GM18505 (cell line): ENCODE measurements at regions not wholly inside any gene's neighbourhood (a gene's known extent, or its start where the extent isn't known, plus 50 kb on each side); places are given as distances from the start of the nearest gene placed in this dataset.
"Not testable (repeated sequence)": the region's sequence is repeated elsewhere in the genome, so short reads cannot be mapped to it uniquely, and the experiment has no call there.

Experiments
- ATAC-seq: cut with Tn5 transposase; IDR thresholded peaks from one replicate; pipeline ENCODE4 v1.9.1; 2021; ENCODE audit not compliant: unreplicated experiment
- POLR2A ChIP-seq: IDR thresholded peaks from 4 replicates; pipeline ENCODE4 v1.6.1; 2011; ENCODE audit warnings: borderline replicate concordance; ENCODE audit not compliant: insufficient read depth, insufficient read length; ENCODE audit errors: extremely low read depth

DNA sequence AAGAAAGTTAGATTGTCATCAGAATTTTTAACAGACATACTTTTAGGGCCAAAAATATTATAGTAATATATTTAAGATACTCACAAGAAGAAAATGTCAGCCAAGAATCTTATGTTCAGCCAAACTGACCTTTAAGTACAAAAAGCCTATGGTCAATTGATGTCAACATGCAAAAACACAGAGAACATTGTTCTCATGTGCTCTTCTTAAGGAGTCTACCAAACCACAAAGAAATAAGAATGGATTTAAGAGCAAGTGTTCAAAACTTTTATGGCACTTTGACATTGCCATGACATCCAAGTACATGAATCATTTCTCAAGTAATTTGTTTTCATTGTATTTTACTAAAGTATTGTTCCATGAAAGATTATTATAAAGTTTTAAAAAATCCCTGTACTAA lies 180.4 kb downstream of the TMEM26 start:
- ATAC-seq = no peak
- TF ChIP-seq POLR2A = no peak

DNA sequence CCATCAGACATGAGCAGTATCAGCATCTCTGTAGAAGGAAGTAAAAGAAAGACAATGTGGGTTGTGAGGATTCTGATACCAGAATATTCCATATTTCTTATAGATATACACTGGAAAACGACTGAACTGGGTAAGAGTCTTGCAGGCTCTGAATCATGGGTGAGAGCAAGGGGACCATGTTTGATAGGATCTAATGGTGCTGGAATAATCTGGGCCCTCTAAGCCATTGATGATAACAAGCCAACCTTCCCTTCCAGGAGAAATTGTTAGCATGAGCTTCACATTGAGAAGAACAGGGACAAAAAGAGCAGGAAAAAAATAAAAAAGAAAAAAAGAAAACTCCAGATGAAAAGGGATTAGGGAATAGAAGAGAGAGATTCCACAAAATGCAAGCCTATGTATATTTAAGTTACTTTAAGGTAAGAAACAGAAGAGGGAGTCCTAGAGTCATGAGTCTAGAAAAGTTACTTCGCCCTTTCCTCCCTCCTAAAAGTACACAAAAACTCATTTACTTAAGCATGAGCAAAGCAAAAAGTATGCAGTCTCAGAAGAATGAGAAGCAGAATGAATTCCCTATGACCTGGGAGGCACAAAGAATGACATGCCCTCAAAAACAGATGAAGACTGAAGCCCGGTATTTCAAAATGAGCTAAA lies 181.9 kb downstream of the TMEM26 start:
- TF ChIP-seq POLR2A = no peak
- ATAC-seq = no peak

DNA sequence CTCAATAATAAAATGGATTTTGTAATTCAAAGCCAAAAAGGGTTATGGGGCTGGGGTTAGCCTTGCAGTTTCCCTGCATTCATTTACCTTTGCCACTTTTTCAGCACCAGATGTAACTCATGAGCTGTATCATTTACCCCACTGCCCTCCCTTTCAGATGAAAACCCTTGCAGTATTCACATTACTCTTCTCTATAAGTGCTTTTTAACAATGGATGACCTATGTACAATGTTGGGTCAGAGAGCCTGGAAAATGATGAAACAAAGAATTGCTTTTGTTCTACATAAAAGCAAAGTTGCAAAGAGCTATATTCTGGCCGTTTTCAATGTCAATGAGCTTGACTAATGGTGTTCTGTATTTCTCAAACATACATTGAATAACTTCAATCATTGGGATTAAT lies 189.7 kb downstream of the TMEM26 start:
- no peak for TF ChIP-seq POLR2A
- no peak for ATAC-seq

DNA sequence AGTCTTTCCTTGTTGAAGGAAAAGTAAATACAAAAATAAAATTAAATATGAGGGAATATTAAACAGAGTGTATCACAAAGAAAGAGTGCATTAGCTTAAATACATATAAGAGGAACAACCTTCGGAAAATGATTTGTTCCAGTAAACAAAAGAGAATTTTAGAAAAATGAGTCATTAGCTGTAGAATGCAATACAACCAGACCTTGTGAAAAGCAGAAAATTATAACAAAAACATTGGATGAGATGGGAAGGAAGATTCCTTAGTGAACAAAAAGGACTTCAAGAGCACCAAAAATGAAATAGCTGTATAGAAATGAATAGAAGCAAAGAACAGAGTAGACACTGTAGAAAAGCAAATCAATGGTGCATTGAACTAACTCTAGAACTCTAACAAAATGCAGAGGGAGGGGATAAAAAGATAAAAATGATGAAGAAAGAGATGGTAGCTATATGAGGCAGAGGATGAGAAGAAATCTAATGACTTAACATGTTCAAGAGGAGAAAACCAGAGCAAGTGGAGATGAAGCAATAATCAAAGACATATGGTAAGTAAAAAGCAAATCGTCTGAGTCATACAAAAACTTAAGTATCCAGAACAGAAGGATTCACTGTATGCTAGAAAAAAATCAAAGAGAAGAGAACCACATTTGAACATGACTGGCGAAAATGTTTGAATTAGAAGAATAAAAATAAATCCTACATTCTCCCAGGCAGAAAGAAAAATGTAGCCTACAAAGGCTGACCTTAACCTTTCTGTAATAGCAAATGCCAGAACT lies 190.5 kb downstream of the TMEM26 start:
- no peak for ATAC-seq
- TF ChIP-seq POLR2A = no peak

GRCh38 chr10:61257956-61258496 lies 195.2 kb downstream of the TMEM26 start:
- no peak for TF ChIP-seq POLR2A

GRCh38 chr10:61257136-61257535 lies 196.0 kb downstream of the TMEM26 start:
- ATAC-seq = no peak
- TF ChIP-seq POLR2A = no peak

More at GRCh38 chr10:61257956-61258496, 195.2 kb downstream of the TMEM26 start:
- no peak for ATAC-seq

DNA sequence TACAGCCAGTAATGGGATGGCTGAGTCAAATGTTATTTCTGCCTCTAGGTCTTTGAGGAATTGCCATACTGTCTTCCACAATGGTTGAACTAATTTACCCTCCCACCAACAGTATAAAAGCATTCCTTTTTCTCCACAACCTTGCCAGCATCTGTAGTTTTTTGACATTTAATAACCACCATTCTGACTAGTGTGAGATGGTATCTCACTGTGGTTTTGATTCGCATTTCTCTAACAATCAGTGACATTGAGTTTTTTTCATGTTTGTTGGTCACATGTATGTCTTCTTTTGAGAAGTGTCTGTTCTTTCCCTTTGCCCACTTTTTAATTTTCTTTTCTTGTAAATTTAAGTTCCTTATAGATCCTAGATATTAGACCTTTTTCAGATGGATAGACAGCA lies 200.9 kb downstream of the TMEM26 start:
- not testable (repeated sequence) for ATAC-seq

DNA sequence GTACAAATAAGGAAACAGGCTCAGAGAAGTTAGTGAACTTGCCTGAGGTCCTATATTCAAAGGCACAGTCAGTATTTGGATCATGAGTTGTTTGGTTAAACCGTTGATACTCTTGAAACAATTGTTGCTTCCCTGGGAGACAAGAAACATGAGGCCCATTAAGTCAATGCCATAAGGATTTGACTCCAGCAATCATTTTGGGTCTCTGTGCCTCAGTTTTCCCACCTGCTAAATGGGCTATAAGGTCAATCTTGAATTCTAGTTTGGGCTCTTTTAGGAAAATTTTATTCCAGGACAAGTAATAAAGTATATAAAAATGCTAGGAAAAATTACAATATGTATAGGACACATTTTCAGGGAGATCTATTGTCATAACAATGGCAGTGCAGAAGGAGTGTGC lies 202.1 kb downstream of the TMEM26 start:
- no peak for ATAC-seq
- no peak for TF ChIP-seq POLR2A

DNA sequence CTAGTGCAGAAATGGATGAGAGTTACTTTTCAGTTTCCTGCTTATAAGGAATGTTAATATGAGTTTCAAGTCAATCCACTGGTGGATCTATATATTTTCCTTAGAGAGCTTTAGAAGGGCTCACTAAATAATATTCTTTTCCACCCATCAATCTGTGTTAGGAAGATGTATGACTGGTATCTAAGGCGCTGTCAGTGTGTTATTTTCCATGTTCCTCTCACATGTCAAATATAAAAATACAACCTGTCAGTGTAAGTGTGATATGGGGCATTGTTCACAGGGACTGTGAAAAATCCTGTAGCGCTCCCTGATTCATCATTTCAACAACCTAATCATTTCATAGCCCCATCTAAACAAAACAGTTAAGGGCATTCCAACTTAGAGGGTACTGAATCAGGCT lies 203.1 kb downstream of the TMEM26 start:
- TF ChIP-seq POLR2A = no peak
- ATAC-seq = no peak

- no peak for ATAC-seq
- TF ChIP-seq POLR2A = no peak
Observed at GRCh38 chr10:61248013-61248412, 205.2 kb downstream of the TMEM26 start.

DNA sequence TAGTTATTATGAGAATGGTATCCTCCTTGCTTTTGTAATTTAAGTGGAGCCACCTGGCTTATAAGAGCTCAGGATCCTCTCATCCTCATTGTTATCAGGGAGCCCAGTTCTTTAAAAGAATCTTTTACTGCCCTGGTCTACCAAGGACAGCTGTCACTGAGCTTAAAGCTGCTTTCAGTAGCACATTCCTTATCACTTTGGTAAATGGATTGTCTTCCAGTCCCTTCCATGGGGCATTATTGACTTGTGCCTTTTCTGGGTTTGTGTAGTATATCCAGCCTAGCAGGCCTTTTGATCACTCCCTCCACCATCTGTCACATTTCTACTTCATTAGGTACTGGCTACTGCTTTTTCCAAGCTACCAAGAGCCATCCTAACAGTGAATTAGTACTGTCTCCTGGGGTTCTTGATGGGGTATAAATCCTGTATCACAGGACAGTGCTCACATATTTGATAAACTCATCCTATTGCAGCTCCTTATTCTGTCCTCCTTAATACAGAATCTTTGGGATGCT lies 208.9 kb downstream of the TMEM26 start:
- ATAC-seq = no peak
- no peak for TF ChIP-seq POLR2A

GRCh38 chr10:61232780-61233179 lies 220.4 kb downstream of the TMEM26 start:
- ATAC-seq = no peak

DNA sequence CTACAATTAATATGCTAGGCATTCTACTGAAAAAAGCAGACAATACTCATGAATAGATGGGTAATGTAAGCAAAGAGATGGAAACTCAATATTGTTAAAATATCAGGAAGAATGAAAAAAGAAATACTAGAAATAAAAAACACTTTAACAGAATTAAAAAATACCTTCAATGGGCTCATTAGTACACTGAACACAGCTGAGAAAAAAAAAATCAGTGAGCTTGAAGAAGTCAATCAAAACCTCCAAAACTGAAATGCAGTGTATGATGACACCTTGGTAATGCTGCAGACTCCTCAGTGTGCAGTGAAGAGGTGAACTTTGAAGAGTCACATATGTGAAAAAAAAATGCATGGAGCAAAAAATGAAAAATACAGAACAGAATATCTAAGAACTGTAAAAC lies 227.2 kb downstream of the TMEM26 start:
- ATAC-seq = no peak

More at GRCh38 chr10:61232780-61233179, 220.4 kb downstream of the TMEM26 start:
- no peak for TF ChIP-seq POLR2A

GRCh38 chr10:61223576-61223975 lies 229.6 kb downstream of the TMEM26 start:
- no peak for ATAC-seq
- no peak for TF ChIP-seq POLR2A

More for the DNA sequence above, 227.2 kb downstream of the TMEM26 start:
- TF ChIP-seq POLR2A = no peak

DNA sequence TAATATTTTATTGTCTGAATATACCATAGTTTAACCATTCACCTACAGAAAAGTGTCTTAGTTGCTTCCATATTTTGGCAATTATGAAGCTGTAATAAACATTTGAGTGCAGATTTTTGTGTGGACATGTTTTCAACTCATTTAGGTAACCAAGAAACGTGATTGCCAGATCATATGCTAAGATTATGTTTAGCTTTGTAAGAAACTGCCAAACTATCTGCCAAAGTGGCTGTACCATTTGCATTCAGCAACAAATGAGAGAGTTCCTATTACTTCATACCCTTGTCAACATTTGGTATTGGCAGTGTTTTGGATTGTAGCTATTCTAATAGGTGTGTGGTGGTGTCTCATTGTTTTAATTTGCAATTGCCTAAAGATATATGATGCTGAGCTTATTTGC lies 233.5 kb downstream of the TMEM26 start:
- no peak for ATAC-seq
- no peak for TF ChIP-seq POLR2A
